ENCODE measurements at regions not wholly inside any gene's neighbourhood (a gene's known extent, or its start where the extent isn't known, plus 50 kb on each side); places are given as distances from the start of the nearest gene placed in this dataset.

GRCh38 chr5:174283211-174284005 is 237.9 kb downstream of the NSG2 start:
- Mint-ChIP-seq H3K4me1 (ENCODE audit: low read depth) (no peaks in the 10 kb centered on the region), H3K9me3 (ENCODE audit: insufficient read depth) (no peaks in the 10 kb centered on the region), H3K27me3 (ENCODE audit: low read depth) (no peaks in the 10 kb centered on the region), H3K4me3 (no peak overlapping the region), H3K27ac (no peak overlapping the region), H3K36me3 (ENCODE audit: low read depth) (no peaks in the 10 kb centered on the region)
- POLR2A ChIA-PET, result no interaction called here
- no peak for ATAC-seq
- no peak for DNase-seq
- CTCF ChIA-PET, result no interaction called here

DNA sequence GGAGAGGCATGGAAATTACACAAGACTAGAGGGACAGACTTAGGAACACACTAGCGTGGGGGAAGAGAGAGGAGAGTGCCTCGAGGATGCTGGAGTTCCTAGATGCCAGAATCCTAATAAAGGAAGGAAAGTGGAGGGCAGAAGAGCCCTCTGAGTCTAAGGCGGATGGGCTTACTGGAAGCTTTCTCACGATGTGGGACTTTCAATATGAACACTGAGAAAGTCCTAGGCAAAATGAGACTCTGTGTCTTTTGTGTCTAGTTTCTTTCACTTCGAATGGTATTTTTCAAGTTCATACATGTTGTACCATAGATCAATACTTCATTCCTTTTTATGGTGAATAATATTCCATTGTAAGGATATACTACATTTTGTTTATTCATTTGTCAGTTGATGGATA is 239.4 kb downstream of the NSG2 start:
- no peaks in the 10 kb centered on the region for H3K9me3 Mint-ChIP-seq (ENCODE audit: insufficient read depth)
- POLR2A ChIA-PET, result no interaction called here
- H3K27me3 Mint-ChIP-seq (ENCODE audit: low read depth), result no peaks in the 10 kb centered on the region
- CTCF ChIA-PET, result no interaction called here
- H3K4me3 Mint-ChIP-seq, result no peak overlapping the region
- H3K4me1 Mint-ChIP-seq (ENCODE audit: low read depth), result no peaks in the 10 kb centered on the region
- no peak for ATAC-seq
- no peak for DNase-seq
- H3K27ac Mint-ChIP-seq, result no peak overlapping the region
- no peaks in the 10 kb centered on the region for H3K36me3 Mint-ChIP-seq (ENCODE audit: low read depth)

- POLR2A ChIA-PET, result no interaction called here
- Mint-ChIP-seq H3K27me3 (ENCODE audit: low read depth) (no peaks in the 10 kb centered on the region), H3K36me3 (ENCODE audit: low read depth) (no peaks in the 10 kb centered on the region), H3K9me3 (ENCODE audit: insufficient read depth) (no peaks in the 10 kb centered on the region), H3K27ac (no peak overlapping the region), H3K4me1 (ENCODE audit: low read depth) (no peaks in the 10 kb centered on the region), H3K4me3 (no peak overlapping the region)
- CTCF ChIA-PET, result interaction anchor here (1.1 kb wide), 1 partner anchor 24 kb away, joined by 3 read pairs; no protein-coding TSS in a partner anchor
- DNase-seq (no peak), ATAC-seq (no peak)
Measured at GRCh38 chr5:174287761-174288160, 242.3 kb downstream of the NSG2 start.

- CTCF ChIA-PET, result interaction anchor here (1.1 kb wide), 1 partner anchor 23 kb away, joined by 3 read pairs; no protein-coding TSS in a partner anchor
- Mint-ChIP-seq H3K4me1 (ENCODE audit: low read depth) (no peaks in the 10 kb centered on the region), H3K27ac (no peak overlapping the region), H3K4me3 (no peak overlapping the region), H3K9me3 (ENCODE audit: insufficient read depth) (no peaks in the 10 kb centered on the region), H3K27me3 (ENCODE audit: low read depth) (no peaks in the 10 kb centered on the region), H3K36me3 (ENCODE audit: low read depth) (no peaks in the 10 kb centered on the region)
- POLR2A ChIA-PET, result no interaction called here
- DNase-seq (no peak), ATAC-seq (no peak)
Measured at GRCh38 chr5:174288439-174288838, 242.9 kb downstream of the NSG2 start.

DNA sequence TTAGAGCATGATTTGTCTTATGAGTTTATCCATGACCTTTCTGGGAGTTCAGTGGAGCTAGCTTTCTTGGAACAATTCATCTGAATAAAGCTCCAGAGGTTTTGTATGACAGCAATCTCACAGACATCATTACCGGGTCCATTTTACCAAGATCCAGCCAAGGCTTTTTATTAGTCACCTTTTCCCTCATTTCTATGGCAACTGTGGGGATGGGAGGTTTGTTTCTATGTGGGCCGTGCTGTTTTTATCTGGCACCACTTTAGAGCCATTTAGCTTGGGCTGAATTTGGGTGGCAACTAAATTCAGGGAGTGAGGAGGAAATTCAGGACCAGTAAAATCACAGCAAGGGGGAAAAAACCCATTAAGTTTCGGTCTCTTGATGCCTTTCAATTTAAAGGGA is 245.7 kb downstream of the NSG2 start:
- Mint-ChIP-seq H3K9me3 (ENCODE audit: insufficient read depth) (no peaks in the 10 kb centered on the region), H3K27ac (no peak overlapping the region), H3K4me1 (ENCODE audit: low read depth) (no peaks in the 10 kb centered on the region), H3K27me3 (ENCODE audit: low read depth) (no peaks in the 10 kb centered on the region), H3K4me3 (no peak overlapping the region), H3K36me3 (ENCODE audit: low read depth) (no peaks in the 10 kb centered on the region)
- DNase-seq (no peak), ATAC-seq (no peak)
- POLR2A ChIA-PET, result no interaction called here
- CTCF ChIA-PET, result no interaction called here

- Mint-ChIP-seq H3K4me1 (ENCODE audit: low read depth) (no peaks in the 10 kb centered on the region), H3K27me3 (ENCODE audit: low read depth) (no peaks in the 10 kb centered on the region), H3K9me3 (ENCODE audit: insufficient read depth) (no peaks in the 10 kb centered on the region), H3K27ac (no peak overlapping the region), H3K4me3 (no peak overlapping the region), H3K36me3 (ENCODE audit: low read depth) (no peaks in the 10 kb centered on the region)
- CTCF ChIA-PET, result no interaction called here
- ATAC-seq, result no peak
- POLR2A ChIA-PET, result no interaction called here
- no peak for DNase-seq
Measured at GRCh38 chr5:174292348-174292747, 246.8 kb downstream of the NSG2 start.

GRCh38 chr5:174293006-174293405 is 247.5 kb downstream of the NSG2 start:
- ATAC-seq (no peak), DNase-seq (no peak)
- Mint-ChIP-seq H3K36me3 (ENCODE audit: low read depth) (no peaks in the 10 kb centered on the region), H3K4me3 (no peak overlapping the region), H3K27ac (no peak overlapping the region), H3K27me3 (ENCODE audit: low read depth) (no peaks in the 10 kb centered on the region), H3K4me1 (ENCODE audit: low read depth) (no peaks in the 10 kb centered on the region), H3K9me3 (ENCODE audit: insufficient read depth) (no peaks in the 10 kb centered on the region)
- CTCF ChIA-PET, result no interaction called here
- POLR2A ChIA-PET, result no interaction called here

GRCh38 chr5:174293481-174293880 is 248.0 kb downstream of the NSG2 start:
- no peaks in the 10 kb centered on the region for H3K27me3 Mint-ChIP-seq (ENCODE audit: low read depth)
- no peak overlapping the region for H3K27ac Mint-ChIP-seq
- CTCF ChIA-PET, result no interaction called here
- H3K9me3 Mint-ChIP-seq (ENCODE audit: insufficient read depth), result no peaks in the 10 kb centered on the region
- ATAC-seq, result no peak
- H3K36me3 Mint-ChIP-seq (ENCODE audit: low read depth), result no peaks in the 10 kb centered on the region
- H3K4me3 Mint-ChIP-seq, result no peak overlapping the region
- no peaks in the 10 kb centered on the region for H3K4me1 Mint-ChIP-seq (ENCODE audit: low read depth)
- no peak for DNase-seq
- POLR2A ChIA-PET, result no interaction called here

DNA sequence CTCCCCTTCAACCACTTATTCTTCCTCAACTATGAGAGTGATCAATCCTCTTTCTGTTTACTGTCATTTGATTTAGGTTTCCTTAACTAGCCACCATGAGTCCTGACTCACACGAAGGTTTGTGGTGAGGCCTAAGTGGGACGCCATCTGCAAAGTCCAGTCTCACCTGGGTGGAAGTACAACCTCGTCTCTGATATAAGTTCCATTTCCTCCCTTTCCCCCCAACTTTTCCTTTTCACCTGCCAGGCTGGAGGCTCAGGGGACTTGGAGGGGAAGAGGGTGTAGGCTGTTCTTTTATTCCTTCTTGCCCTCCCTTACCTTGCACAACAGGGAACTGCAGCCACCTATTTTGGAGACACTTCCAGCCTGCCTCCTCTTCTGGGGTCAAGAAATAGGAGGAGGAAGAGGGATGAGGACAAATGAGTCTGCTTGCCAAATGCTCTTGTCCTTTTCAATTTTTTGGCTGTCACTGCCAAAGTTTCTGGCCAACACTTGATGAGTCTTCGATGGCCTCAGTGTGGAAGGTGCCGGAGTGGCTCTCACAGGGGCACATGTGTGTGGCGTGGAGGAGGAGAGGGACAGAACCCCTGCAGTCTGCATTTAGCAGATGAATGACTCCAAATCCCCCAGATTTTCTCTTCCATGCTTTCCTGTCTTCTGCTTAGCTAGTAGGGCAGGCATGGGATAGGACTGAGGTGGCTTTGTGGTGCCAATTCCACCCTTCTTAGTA is 249.6 kb downstream of the NSG2 start:
- Mint-ChIP-seq H3K4me3 (no peak overlapping the region), H3K36me3 (ENCODE audit: low read depth) (no peaks in the 10 kb centered on the region), H3K4me1 (ENCODE audit: low read depth) (no peaks in the 10 kb centered on the region), H3K27ac (no peak overlapping the region), H3K27me3 (ENCODE audit: low read depth) (peaks cover 2% of the 10 kb centered on the region), H3K9me3 (ENCODE audit: insufficient read depth) (no peaks in the 10 kb centered on the region)
- DNase-seq, result no peak
- ATAC-seq, result no peak
- ChIA-PET POLR2A (no interaction called here), CTCF (no interaction called here)

GRCh38 chr5:174295702-174296436 is 250.4 kb downstream of the NSG2 start:
- no peak for DNase-seq
- Mint-ChIP-seq H3K4me1 (ENCODE audit: low read depth) (no peaks in the 10 kb centered on the region), H3K27me3 (ENCODE audit: low read depth) (peaks cover 2% of the 10 kb centered on the region), H3K36me3 (ENCODE audit: low read depth) (no peaks in the 10 kb centered on the region), H3K27ac (no peak overlapping the region), H3K9me3 (ENCODE audit: insufficient read depth) (no peaks in the 10 kb centered on the region), H3K4me3 (no peak overlapping the region)
- CTCF ChIA-PET, result no interaction called here
- POLR2A ChIA-PET, result no interaction called here
- no peak for ATAC-seq

DNA sequence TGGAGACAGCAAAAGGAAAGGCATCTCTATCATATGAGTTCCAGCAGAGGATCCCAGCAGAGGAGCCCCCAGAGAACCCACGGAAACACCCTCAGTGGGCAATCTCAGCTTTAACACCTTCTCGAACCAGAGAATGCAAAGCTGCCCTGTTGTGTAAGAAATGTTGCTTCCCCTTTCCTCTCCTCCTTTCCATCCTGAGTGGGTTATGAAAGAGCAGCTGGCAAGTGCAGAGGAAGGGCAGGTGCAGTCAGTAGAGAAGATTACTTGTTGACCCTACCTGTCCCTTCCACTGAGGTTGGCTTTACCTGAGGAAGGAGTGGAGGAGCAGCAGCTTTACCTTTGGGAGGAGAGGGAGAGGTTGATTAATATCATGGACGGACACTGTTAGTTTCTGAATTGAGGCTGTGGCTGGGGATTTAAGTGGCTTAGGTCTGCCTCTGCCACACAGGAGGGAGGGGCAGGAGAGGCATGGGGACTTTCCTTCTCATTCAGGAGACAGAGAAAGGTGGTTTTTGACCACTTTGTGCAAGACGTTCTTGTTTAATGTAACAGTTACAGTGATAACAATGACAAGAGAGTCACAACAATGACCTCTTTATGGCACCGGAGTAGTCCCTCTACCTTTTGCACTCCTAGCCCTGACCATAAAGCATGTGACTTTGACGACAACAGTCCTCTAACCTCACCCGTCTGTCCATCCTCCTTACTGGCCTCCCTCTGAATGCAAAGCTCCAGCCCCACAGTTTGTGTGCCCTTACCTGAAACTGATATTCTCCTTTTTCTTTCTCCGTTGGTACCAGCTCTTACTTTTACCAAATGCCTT is 254.8 kb downstream of the NSG2 start:
- Mint-ChIP-seq H3K4me3 (no peak overlapping the region), H3K4me1 (ENCODE audit: low read depth) (no peaks in the 10 kb centered on the region), H3K36me3 (ENCODE audit: low read depth) (no peaks in the 10 kb centered on the region), H3K27ac (no peak overlapping the region), H3K9me3 (ENCODE audit: insufficient read depth) (no peaks in the 10 kb centered on the region), H3K27me3 (ENCODE audit: low read depth) (peaks cover 2% of the 10 kb centered on the region)
- DNase-seq (no peak), ATAC-seq (no peak)
- ChIA-PET CTCF (interaction anchor here (1.4 kb wide), 1 partner anchor 11 kb away, joined by 4 read pairs; no protein-coding TSS in a partner anchor), POLR2A (no interaction called here)

Measured in activated CD8-positive, alpha-beta T cell treated with anti-CD3 and anti-CD28 coated beads, Interleukin-2, amount 10 ng/mL, durations not matched to agents 7 days and 5 days (primary cell).